ENCODE measurements at regions not wholly inside any gene's neighbourhood (a gene's known extent, or its start where the extent isn't known, plus 50 kb on each side); places are given as distances from the start of the nearest gene placed in this dataset.

DNA sequence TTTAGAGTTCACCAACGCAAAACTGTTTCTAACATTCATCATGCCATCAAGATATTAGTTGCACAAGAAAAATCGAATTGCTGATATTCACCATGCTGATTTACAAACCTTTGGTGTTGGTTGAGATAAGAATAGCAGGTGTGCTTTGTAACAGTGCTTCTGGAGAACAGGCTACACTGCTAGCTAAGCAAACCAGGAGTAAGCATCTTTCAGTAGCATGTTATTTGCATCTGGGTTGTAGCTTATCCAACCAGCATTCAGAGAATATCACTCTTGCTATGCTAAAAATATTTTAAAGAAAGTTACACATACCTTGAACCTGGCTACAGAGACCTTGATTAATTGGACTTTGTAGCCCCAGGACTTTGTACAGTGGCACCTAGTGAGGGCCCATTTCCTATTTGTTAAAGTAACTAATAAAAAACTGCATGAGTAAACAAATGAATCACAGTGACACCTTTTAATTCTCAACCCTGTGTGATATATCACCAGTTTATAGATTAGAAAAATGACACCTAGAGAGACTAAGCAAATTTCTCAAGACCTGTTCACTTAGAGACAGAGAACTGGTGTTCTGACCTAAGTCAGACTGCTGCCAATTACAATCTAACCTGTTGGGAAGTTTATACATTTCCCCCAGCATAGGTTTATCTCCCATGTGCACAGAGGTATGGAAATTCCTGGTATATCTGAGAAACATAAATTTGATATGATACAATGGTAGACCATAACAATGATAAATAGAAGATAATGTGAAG lies 435.5 kb upstream of the TGFBR2 start (continued):
- TF ChIP-seq, protein P1, sequence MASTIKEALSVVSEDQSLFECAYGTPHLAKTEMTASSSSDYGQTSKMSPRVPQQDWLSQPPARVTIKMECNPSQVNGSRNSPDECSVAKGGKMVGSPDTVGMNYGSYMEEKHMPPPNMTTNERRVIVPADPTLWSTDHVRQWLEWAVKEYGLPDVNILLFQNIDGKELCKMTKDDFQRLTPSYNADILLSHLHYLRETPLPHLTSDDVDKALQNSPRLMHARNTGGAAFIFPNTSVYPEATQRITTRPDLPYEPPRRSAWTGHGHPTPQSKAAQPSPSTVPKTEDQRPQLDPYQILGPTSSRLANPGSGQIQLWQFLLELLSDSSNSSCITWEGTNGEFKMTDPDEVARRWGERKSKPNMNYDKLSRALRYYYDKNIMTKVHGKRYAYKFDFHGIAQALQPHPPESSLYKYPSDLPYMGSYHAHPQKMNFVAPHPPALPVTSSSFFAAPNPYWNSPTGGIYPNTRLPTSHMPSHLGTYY (CRISPR knock-in tag; IDR thresholded peaks at IDR 0.05) = no peak
- TF ChIP-seq, protein P2, sequence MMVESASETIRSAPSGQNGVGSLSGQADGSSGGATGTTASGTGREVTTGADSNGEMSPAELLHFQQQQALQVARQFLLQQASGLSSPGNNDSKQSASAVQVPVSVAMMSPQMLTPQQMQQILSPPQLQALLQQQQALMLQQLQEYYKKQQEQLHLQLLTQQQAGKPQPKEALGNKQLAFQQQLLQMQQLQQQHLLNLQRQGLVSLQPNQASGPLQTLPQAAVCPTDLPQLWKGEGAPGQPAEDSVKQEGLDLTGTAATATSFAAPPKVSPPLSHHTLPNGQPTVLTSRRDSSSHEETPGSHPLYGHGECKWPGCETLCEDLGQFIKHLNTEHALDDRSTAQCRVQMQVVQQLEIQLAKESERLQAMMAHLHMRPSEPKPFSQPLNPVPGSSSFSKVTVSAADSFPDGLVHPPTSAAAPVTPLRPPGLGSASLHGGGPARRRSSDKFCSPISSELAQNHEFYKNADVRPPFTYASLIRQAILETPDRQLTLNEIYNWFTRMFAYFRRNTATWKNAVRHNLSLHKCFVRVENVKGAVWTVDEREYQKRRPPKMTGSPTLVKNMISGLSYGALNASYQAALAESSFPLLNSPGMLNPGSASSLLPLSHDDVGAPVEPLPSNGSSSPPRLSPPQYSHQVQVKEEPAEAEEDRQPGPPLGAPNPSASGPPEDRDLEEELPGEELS (CRISPR knock-in tag; IDR thresholded peaks at IDR 0.05) = no peak
- no peak for TF ChIP-seq SP1 (CRISPR knock-in tag; conservative IDR thresholded peaks at IDR 0.05)

DNA sequence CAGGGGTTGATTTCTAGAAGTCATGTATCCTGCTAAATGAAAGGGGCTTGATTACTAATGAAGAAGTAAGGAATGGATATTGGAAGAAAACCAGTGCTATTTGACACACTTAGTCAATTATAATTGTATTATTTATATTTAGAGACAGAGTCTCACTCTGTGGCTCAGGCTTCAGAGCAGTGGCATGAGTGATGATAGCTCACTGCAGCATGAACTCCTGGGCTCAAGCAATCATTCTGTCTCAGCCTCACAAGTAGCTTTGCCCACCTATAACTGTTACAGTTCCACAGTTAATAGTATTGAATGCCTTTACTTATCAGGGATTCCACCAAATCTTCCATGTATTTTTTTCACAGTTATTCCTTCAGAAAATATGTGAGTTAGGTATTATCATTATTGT lies 432.0 kb upstream of the TGFBR2 start:
- ATAC-seq (no peak), DNase-seq (ENCODE audit: low spot score) (no peak)
- CTCF ChIA-PET = no interaction called here
- no peaks in the 10 kb centered on the region for H3K4me1 Mint-ChIP-seq
- POLR2A ChIA-PET = no interaction called here
- H3K9me3 Mint-ChIP-seq = no peaks in the 10 kb centered on the region
- no peaks in the 10 kb centered on the region for H3K36me3 Mint-ChIP-seq
- no peak overlapping the region for H3K4me3 Mint-ChIP-seq
- H3K27ac Mint-ChIP-seq = no peak overlapping the region
- H3K27me3 Mint-ChIP-seq (ENCODE audit: low read depth) = no peaks in the 10 kb centered on the region
- TF ChIP-seq TEAD4 (CRISPR knock-in tag; IDR thresholded peaks at IDR 0.05) = no peak
- TF ChIP-seq ZNF138 (CRISPR knock-in tag; conservative IDR thresholded peaks at IDR 0.05) = no peak
- TF ChIP-seq TEAD1 (CRISPR knock-in tag; IDR thresholded peaks at IDR 0.05) = no peak
- no peak for TF ChIP-seq ZNF263 (CRISPR knock-in tag; IDR thresholded peaks at IDR 0.05; ENCODE audit: low read depth)
- TF ChIP-seq, protein P3, sequence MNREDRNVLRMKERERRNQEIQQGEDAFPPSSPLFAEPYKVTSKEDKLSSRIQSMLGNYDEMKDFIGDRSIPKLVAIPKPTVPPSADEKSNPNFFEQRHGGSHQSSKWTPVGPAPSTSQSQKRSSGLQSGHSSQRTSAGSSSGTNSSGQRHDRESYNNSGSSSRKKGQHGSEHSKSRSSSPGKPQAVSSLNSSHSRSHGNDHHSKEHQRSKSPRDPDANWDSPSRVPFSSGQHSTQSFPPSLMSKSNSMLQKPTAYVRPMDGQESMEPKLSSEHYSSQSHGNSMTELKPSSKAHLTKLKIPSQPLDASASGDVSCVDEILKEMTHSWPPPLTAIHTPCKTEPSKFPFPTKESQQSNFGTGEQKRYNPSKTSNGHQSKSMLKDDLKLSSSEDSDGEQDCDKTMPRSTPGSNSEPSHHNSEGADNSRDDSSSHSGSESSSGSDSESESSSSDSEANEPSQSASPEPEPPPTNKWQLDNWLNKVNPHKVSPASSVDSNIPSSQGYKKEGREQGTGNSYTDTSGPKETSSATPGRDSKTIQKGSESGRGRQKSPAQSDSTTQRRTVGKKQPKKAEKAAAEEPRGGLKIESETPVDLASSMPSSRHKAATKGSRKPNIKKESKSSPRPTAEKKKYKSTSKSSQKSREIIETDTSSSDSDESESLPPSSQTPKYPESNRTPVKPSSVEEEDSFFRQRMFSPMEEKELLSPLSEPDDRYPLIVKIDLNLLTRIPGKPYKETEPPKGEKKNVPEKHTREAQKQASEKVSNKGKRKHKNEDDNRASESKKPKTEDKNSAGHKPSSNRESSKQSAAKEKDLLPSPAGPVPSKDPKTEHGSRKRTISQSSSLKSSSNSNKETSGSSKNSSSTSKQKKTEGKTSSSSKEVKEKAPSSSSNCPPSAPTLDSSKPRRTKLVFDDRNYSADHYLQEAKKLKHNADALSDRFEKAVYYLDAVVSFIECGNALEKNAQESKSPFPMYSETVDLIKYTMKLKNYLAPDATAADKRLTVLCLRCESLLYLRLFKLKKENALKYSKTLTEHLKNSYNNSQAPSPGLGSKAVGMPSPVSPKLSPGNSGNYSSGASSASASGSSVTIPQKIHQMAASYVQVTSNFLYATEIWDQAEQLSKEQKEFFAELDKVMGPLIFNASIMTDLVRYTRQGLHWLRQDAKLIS (CRISPR knock-in tag; IDR thresholded peaks at IDR 0.05; ENCODE audit: borderline replicate concordance) = no peak
- TF ChIP-seq, protein P4, sequence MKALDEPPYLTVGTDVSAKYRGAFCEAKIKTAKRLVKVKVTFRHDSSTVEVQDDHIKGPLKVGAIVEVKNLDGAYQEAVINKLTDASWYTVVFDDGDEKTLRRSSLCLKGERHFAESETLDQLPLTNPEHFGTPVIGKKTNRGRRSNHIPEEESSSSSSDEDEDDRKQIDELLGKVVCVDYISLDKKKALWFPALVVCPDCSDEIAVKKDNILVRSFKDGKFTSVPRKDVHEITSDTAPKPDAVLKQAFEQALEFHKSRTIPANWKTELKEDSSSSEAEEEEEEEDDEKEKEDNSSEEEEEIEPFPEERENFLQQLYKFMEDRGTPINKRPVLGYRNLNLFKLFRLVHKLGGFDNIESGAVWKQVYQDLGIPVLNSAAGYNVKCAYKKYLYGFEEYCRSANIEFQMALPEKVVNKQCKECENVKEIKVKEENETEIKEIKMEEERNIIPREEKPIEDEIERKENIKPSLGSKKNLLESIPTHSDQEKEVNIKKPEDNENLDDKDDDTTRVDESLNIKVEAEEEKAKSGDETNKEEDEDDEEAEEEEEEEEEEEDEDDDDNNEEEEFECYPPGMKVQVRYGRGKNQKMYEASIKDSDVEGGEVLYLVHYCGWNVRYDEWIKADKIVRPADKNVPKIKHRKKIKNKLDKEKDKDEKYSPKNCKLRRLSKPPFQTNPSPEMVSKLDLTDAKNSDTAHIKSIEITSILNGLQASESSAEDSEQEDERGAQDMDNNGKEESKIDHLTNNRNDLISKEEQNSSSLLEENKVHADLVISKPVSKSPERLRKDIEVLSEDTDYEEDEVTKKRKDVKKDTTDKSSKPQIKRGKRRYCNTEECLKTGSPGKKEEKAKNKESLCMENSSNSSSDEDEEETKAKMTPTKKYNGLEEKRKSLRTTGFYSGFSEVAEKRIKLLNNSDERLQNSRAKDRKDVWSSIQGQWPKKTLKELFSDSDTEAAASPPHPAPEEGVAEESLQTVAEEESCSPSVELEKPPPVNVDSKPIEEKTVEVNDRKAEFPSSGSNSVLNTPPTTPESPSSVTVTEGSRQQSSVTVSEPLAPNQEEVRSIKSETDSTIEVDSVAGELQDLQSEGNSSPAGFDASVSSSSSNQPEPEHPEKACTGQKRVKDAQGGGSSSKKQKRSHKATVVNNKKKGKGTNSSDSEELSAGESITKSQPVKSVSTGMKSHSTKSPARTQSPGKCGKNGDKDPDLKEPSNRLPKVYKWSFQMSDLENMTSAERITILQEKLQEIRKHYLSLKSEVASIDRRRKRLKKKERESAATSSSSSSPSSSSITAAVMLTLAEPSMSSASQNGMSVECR (CRISPR knock-in tag; IDR thresholded peaks at IDR 0.05; ENCODE audit: borderline replicate concordance) = no peak
- TF ChIP-seq GTF2I (CRISPR knock-in tag; conservative IDR thresholded peaks at IDR 0.05) = no peak
- TF ChIP-seq KAT7 (CRISPR knock-in tag; IDR thresholded peaks at IDR 0.05; ENCODE audit: borderline replicate concordance) = no peak
- TF ChIP-seq, protein P5, sequence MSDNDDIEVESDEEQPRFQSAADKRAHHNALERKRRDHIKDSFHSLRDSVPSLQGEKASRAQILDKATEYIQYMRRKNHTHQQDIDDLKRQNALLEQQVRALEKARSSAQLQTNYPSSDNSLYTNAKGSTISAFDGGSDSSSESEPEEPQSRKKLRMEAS (CRISPR knock-in tag; IDR thresholded peaks at IDR 0.05) = no peak
- no peak for TF ChIP-seq JUN (CRISPR knock-in tag; IDR thresholded peaks at IDR 0.05)
- TF ChIP-seq ZNF232 (CRISPR knock-in tag; IDR thresholded peaks at IDR 0.05) = no peak
- TF ChIP-seq, protein P6, sequence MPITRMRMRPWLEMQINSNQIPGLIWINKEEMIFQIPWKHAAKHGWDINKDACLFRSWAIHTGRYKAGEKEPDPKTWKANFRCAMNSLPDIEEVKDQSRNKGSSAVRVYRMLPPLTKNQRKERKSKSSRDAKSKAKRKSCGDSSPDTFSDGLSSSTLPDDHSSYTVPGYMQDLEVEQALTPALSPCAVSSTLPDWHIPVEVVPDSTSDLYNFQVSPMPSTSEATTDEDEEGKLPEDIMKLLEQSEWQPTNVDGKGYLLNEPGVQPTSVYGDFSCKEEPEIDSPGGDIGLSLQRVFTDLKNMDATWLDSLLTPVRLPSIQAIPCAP (CRISPR knock-in tag; IDR thresholded peaks at IDR 0.05) = no peak
- no peak for TF ChIP-seq NFYB (CRISPR knock-in tag; conservative IDR thresholded peaks at IDR 0.05; ENCODE audit: low read depth)
- TF ChIP-seq, protein P7, sequence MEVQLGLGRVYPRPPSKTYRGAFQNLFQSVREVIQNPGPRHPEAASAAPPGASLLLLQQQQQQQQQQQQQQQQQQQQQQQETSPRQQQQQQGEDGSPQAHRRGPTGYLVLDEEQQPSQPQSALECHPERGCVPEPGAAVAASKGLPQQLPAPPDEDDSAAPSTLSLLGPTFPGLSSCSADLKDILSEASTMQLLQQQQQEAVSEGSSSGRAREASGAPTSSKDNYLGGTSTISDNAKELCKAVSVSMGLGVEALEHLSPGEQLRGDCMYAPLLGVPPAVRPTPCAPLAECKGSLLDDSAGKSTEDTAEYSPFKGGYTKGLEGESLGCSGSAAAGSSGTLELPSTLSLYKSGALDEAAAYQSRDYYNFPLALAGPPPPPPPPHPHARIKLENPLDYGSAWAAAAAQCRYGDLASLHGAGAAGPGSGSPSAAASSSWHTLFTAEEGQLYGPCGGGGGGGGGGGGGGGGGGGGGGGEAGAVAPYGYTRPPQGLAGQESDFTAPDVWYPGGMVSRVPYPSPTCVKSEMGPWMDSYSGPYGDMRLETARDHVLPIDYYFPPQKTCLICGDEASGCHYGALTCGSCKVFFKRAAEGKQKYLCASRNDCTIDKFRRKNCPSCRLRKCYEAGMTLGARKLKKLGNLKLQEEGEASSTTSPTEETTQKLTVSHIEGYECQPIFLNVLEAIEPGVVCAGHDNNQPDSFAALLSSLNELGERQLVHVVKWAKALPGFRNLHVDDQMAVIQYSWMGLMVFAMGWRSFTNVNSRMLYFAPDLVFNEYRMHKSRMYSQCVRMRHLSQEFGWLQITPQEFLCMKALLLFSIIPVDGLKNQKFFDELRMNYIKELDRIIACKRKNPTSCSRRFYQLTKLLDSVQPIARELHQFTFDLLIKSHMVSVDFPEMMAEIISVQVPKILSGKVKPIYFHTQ (CRISPR knock-in tag; IDR thresholded peaks at IDR 0.05) = no peak
- TF ChIP-seq, protein P1 (CRISPR knock-in tag; IDR thresholded peaks at IDR 0.05) = no peak
